Chondrocyte (in vitro differentiated cells): ENCODE measurements at regions not wholly inside any gene's neighbourhood (a gene's known extent, or its start where the extent isn't known, plus 50 kb on each side); places are given as distances from the start of the nearest gene placed in this dataset.

Experiments used
- DNase-seq: peaks from one replicate; pipeline ENCODE4 v3.0.0; 2021; ENCODE audit warnings: mixed read lengths, low spot score
- H3K27ac Mint-ChIP-seq: one replicate; pipeline ENCODE4 v1.8.0; 2021; ENCODE audit warnings: mild to moderate bottlenecking, moderate library complexity, mixed read lengths; ENCODE audit not compliant: unreplicated experiment
- H3K27me3 Mint-ChIP-seq: 2 replicates; pipeline ENCODE4 v1.8.0; 2021; ENCODE audit warnings: low read depth, mixed read lengths
- H3K36me3 Mint-ChIP-seq: 2 replicates; pipeline ENCODE4 v1.8.0; 2021; ENCODE audit warnings: low read depth, mixed read lengths
- H3K4me1 Mint-ChIP-seq: 2 replicates; pipeline ENCODE4 v1.8.0; 2021; ENCODE audit warnings: low read depth, mild to moderate bottlenecking, mixed read lengths
- H3K4me3 Mint-ChIP-seq: one replicate; pipeline ENCODE4 v1.8.0; 2021; ENCODE audit warnings: mild to moderate bottlenecking, moderate library complexity, mixed read lengths; ENCODE audit not compliant: unreplicated experiment
- H3K9me3 Mint-ChIP-seq: 2 replicates; pipeline ENCODE4 v1.8.0; 2021; ENCODE audit warnings: low read depth, mixed read lengths
- TF ChIP-seq, protein P1 (sequence below): fragments of 200-600 bp; sonication (generic); IDR thresholded peaks from 2 replicates; pipeline ENCODE4 v1.5.0; 2021; ENCODE audit warnings: antibody characterized with exemption, mild to moderate bottlenecking, moderate library complexity

- H3K36me3 Mint-ChIP-seq: no peaks in the 10 kb centered on the region
- peaks cover 12% of the 10 kb centered on the region for H3K4me1 Mint-ChIP-seq
- DNase-seq: no peak
- H3K27me3 Mint-ChIP-seq: no peaks in the 10 kb centered on the region
- TF ChIP-seq, protein P1, sequence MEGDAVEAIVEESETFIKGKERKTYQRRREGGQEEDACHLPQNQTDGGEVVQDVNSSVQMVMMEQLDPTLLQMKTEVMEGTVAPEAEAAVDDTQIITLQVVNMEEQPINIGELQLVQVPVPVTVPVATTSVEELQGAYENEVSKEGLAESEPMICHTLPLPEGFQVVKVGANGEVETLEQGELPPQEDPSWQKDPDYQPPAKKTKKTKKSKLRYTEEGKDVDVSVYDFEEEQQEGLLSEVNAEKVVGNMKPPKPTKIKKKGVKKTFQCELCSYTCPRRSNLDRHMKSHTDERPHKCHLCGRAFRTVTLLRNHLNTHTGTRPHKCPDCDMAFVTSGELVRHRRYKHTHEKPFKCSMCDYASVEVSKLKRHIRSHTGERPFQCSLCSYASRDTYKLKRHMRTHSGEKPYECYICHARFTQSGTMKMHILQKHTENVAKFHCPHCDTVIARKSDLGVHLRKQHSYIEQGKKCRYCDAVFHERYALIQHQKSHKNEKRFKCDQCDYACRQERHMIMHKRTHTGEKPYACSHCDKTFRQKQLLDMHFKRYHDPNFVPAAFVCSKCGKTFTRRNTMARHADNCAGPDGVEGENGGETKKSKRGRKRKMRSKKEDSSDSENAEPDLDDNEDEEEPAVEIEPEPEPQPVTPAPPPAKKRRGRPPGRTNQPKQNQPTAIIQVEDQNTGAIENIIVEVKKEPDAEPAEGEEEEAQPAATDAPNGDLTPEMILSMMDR: no peak
- no peak overlapping the region for H3K4me3 Mint-ChIP-seq
- H3K9me3 Mint-ChIP-seq: no peaks in the 10 kb centered on the region
- H3K27ac Mint-ChIP-seq: no peak overlapping the region
These were observed 437.8 kb downstream of the PLK2 start for GRCh38 chr5:58022055-58022454.

DNA sequence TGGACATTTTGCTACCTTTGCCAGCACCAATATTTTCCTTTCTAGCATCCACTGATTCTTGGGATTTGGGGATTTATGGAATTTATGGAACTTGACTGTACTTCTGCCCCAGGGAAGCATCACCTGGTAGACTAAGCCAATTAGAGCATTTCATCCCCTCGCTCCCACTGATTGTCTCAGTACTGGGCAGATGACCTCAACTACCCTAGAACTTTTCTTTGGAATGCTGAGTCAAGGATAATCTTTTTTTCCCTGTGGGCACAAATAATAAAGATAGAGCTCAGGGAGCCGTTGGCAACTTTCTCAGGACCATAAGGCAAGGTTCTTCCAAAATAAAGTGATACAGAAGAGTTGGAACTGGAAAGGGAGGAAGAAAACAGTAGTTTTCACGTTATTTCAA lies 438.4 kb downstream of the PLK2 start:
- Mint-ChIP-seq H3K27me3 (no peaks in the 10 kb centered on the region), H3K4me3 (no peak overlapping the region), H3K36me3 (no peaks in the 10 kb centered on the region), H3K27ac (no peak overlapping the region), H3K9me3 (no peaks in the 10 kb centered on the region), H3K4me1 (peaks cover 12% of the 10 kb centered on the region)
- no peak for DNase-seq
- TF ChIP-seq, protein P1: no peak

DNA sequence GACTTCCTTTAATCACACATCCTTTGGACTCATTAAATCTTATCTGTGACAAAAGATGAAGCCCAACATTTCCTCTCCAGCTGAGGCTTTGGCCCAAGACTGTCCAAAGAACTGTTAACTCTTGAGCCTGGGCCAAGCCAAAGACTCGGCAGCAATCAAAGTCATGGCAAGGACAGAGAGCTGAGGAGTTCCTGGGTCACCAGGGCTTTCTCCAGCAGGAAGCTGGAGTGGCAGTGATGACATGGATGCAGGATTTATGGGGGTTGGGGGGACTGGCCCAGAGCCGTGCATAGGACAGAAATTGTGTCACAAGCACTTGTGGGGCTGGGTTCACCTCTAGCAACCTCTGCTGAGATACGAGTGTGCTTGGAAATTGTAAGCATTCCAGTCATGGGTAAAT lies 440.3 kb downstream of the PLK2 start:
- Mint-ChIP-seq H3K36me3 (no peaks in the 10 kb centered on the region), H3K9me3 (no peaks in the 10 kb centered on the region), H3K27ac (no peak overlapping the region), H3K4me3 (no peak overlapping the region), H3K27me3 (no peaks in the 10 kb centered on the region), H3K4me1 (peaks cover 12% of the 10 kb centered on the region)
- TF ChIP-seq, protein P1: no peak
- DNase-seq: no peak

- Mint-ChIP-seq H3K4me1 (peaks cover 12% of the 10 kb centered on the region), H3K27me3 (no peaks in the 10 kb centered on the region), H3K36me3 (no peaks in the 10 kb centered on the region), H3K27ac (no peak overlapping the region), H3K4me3 (no peak overlapping the region), H3K9me3 (no peaks in the 10 kb centered on the region)
- TF ChIP-seq, protein P1: no peak
- no peak for DNase-seq
These were observed 441.9 kb downstream of the PLK2 start for GRCh38 chr5:58018016-58018415.

- H3K27me3 Mint-ChIP-seq: no peaks in the 10 kb centered on the region
- no peaks in the 10 kb centered on the region for H3K9me3 Mint-ChIP-seq
- no peaks in the 10 kb centered on the region for H3K36me3 Mint-ChIP-seq
- H3K27ac Mint-ChIP-seq: no peak overlapping the region
- DNase-seq: no peak
- TF ChIP-seq, protein P1: no peak
- H3K4me1 Mint-ChIP-seq: peaks cover 9% of the 10 kb centered on the region
- H3K4me3 Mint-ChIP-seq: no peak overlapping the region
These were observed 443.0 kb downstream of the PLK2 start for GRCh38 chr5:58016877-58017276.
